ENCODE measurements at regions not wholly inside any gene's neighbourhood (a gene's known extent, or its start where the extent isn't known, plus 50 kb on each side); places are given as distances from the start of the nearest gene placed in this dataset.

DNA sequence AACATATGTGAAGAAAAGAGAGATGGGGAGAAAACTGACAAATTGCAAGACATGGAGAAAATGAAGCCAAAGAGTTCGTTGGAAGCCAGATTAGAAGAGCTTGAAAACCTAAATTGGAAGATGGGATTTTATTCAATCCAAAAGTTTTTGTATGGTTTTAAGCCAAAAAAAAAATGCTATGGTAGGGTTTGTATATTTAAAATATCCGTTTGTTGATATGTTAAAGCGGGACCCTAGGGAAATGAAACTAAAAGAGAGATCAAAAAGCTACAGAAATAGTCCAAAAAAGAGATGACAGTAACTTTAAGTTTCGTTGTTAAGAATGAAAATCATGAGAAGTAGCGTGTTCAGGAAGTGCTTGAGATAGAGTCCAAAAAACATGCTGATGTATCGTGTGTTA, 617.7 kb upstream of the ADGRL2 start (continued):
- TF ChIP-seq, protein P1, sequence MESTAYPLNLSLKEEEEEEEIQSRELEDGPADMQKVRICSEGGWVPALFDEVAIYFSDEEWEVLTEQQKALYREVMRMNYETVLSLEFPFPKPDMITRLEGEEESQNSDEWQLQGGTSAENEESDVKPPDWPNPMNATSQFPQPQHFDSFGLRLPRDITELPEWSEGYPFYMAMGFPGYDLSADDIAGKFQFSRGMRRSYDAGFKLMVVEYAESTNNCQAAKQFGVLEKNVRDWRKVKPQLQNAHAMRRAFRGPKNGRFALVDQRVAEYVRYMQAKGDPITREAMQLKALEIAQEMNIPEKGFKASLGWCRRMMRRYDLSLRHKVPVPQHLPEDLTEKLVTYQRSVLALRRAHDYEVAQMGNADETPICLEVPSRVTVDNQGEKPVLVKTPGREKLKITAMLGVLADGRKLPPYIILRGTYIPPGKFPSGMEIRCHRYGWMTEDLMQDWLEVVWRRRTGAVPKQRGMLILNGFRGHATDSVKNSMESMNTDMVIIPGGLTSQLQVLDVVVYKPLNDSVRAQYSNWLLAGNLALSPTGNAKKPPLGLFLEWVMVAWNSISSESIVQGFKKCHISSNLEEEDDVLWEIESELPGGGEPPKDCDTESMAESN (CRISPR knock-in tag; conservative IDR thresholded peaks at IDR 0.05): no peak
- TF ChIP-seq, protein P2, sequence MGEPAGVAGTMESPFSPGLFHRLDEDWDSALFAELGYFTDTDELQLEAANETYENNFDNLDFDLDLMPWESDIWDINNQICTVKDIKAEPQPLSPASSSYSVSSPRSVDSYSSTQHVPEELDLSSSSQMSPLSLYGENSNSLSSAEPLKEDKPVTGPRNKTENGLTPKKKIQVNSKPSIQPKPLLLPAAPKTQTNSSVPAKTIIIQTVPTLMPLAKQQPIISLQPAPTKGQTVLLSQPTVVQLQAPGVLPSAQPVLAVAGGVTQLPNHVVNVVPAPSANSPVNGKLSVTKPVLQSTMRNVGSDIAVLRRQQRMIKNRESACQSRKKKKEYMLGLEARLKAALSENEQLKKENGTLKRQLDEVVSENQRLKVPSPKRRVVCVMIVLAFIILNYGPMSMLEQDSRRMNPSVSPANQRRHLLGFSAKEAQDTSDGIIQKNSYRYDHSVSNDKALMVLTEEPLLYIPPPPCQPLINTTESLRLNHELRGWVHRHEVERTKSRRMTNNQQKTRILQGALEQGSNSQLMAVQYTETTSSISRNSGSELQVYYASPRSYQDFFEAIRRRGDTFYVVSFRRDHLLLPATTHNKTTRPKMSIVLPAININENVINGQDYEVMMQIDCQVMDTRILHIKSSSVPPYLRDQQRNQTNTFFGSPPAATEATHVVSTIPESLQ (CRISPR knock-in tag; conservative IDR thresholded peaks at IDR 0.05): no peak
- TF ChIP-seq ISX (CRISPR knock-in tag; conservative IDR thresholded peaks at IDR 0.05) (no peak), ZNF652 (CRISPR knock-in tag; IDR thresholded peaks at IDR 0.05; ENCODE audit: borderline replicate concordance, low read depth) (no peak), KMT2B (CRISPR knock-in tag; IDR thresholded peaks at IDR 0.05) (no peak), ATM (IDR thresholded peaks at IDR 0.05; ENCODE audit: borderline replicate concordance) (no peak)
- TF ChIP-seq, protein P3, sequence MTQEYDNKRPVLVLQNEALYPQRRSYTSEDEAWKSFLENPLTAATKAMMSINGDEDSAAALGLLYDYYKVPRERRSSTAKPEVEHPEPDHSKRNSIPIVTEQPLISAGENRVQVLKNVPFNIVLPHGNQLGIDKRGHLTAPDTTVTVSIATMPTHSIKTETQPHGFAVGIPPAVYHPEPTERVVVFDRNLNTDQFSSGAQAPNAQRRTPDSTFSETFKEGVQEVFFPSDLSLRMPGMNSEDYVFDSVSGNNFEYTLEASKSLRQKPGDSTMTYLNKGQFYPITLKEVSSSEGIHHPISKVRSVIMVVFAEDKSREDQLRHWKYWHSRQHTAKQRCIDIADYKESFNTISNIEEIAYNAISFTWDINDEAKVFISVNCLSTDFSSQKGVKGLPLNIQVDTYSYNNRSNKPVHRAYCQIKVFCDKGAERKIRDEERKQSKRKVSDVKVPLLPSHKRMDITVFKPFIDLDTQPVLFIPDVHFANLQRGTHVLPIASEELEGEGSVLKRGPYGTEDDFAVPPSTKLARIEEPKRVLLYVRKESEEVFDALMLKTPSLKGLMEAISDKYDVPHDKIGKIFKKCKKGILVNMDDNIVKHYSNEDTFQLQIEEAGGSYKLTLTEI (CRISPR knock-in tag; conservative IDR thresholded peaks at IDR 0.05): no peak
- TF ChIP-seq, protein P4, sequence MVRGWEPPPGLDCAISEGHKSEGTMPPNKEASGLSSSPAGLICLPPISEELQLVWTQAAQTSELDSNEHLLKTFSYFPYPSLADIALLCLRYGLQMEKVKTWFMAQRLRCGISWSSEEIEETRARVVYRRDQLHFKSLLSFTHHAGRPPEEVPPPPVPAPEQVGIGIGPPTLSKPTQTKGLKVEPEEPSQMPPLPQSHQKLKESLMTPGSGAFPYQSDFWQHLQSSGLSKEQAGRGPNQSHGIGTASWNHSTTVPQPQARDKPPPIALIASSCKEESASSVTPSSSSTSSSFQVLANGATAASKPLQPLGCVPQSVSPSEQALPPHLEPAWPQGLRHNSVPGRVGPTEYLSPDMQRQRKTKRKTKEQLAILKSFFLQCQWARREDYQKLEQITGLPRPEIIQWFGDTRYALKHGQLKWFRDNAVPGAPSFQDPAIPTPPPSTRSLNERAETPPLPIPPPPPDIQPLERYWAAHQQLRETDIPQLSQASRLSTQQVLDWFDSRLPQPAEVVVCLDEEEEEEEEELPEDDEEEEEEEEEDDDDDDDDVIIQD (CRISPR knock-in tag; IDR thresholded peaks at IDR 0.05; ENCODE audit: low read depth): no peak
- TF ChIP-seq, protein P5, sequence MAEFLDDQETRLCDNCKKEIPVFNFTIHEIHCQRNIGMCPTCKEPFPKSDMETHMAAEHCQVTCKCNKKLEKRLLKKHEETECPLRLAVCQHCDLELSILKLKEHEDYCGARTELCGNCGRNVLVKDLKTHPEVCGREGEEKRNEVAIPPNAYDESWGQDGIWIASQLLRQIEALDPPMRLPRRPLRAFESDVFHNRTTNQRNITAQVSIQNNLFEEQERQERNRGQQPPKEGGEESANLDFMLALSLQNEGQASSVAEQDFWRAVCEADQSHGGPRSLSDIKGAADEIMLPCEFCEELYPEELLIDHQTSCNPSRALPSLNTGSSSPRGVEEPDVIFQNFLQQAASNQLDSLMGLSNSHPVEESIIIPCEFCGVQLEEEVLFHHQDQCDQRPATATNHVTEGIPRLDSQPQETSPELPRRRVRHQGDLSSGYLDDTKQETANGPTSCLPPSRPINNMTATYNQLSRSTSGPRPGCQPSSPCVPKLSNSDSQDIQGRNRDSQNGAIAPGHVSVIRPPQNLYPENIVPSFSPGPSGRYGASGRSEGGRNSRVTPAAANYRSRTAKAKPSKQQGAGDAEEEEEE (CRISPR knock-in tag; IDR thresholded peaks at IDR 0.05; ENCODE audit: borderline replicate concordance): no peak

Data from HepG2 (cell line).